Activated T-cell treated with anti-CD3 and anti-CD28 coated beads, Interleukin-2, amount 50 U/mL, for 48 hours (primary cell): ENCODE measurements at regions not wholly inside any gene's neighbourhood (a gene's known extent, or its start where the extent isn't known, plus 50 kb on each side); places are given as distances from the start of the nearest gene placed in this dataset.

Experiments used
- DNase-seq, 2 experiments: peaks; one replicate each; pipeline ENCODE4 v3.0.0-alpha.2; 2020

GRCh38 chr7:17523813-17524739 is 225.6 kb downstream of the AHR start:
- DNase-seq = no peak

DNA sequence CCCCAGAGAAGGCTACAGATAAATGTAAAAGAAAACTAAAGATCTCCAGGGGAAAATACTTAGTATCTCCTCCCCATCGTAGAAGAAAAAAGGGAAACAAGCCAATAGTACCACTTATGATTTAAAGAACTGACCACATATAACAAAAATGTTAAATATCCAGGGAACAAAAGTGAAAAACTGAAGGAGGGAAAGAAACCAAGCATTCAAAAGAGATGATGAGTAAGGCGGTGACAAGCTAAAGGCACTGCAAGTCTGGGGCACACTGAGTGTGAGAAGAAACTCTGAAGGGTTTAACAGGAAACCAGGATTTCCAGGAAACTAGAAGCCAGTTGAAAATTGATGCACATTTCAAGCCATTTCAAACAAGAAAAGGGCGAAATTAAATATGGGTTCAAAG is 226.3 kb downstream of the AHR start:
- no peak for DNase-seq

DNA sequence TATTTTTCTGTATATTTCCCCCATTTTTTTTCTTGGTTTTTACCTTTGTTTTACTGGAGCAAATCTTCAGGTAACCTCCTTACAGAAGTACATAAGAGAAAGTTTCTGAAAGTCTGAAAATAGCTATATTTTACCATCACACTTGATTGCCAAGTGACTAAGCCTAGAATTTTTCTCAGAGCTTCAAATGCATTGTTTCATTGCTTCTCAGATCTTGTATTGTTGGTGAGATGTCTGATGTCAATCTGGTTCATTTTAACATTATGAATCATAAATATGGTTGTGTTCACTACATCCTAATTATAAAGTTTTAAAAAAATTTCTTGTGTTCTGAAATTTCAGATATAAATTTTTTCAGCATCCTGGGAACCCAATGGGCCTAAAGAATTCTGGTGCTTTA is 228.2 kb downstream of the AHR start:
- DNase-seq = no peak

DNA sequence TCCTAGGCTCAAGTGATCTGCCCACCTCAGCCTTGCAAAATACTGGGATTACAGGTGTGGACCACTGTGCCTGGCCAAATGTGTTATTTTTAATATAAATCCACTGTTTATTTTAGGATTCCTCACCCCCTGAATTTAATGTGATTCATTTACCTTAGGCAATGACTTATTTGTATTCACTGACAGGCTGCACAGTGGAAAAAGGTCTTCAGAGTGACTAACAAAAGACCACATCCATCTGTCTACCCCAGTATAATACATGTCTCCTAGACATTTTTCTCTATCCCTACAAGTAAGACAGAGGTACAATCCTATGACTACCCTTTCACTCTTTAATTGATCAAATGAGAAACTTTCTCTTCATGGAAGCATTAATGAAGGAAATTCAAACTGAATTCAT is 230.2 kb downstream of the AHR start:
- no peak for DNase-seq

GRCh38 chr7:17530244-17530643 is 231.8 kb downstream of the AHR start:
- no peak for DNase-seq

DNA sequence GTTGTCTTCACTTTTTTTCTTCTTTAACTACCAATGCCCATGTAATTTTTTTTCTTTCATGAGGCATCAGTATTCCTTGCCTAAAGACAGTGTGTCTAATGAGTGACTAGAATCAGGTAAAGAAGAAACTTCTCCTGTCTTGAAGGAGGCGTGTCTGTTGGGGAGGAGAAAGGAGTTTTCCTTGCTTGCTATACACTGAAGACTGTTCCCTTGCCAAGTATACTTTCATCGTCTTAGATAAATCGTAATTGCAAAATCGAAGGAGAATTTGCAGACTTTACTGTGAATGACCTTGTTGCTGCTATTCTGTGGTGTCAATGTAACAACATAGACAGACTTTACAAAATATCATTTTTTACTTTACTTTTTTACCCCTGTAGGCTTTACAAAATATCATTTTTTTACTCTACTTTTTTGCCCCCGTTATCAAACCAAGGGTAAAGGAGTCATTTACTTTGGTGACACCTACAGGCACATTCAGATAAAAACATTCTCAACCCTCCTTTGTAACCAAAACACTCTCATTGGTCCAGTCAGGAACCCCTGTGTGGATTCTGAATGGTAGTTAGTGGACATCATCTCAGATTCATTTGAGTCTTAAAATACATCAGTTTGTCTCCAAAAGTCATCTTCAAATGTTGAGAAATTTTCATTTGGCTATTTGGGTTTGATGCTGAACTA is 232.4 kb downstream of the AHR start:
- DNase-seq = no peak

DNA sequence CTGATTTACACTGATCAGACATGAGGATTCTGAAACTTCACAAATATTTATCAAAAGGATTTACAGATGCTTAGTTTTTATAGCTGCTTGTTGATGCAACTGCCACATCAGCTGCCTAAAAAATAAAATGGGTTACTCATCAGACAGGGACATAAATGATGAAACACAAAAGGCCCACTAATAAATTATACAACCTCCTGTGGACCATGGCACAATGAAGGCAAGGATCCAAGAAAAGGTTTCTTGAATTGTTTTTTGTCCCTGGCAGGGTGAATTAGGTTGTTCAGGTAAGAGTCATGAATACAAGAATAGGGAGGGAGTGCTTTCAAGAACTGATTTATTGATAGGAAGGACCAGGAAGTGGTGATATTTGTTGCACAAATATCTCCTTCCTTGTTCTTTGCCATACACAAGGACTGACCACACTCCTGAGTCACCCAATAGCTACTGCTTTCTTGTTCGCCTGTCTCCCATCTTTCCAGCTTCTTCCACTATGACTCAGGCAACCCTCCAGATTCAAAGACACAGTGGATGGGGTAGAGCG is 234.5 kb downstream of the AHR start:
- no peak for DNase-seq

DNA sequence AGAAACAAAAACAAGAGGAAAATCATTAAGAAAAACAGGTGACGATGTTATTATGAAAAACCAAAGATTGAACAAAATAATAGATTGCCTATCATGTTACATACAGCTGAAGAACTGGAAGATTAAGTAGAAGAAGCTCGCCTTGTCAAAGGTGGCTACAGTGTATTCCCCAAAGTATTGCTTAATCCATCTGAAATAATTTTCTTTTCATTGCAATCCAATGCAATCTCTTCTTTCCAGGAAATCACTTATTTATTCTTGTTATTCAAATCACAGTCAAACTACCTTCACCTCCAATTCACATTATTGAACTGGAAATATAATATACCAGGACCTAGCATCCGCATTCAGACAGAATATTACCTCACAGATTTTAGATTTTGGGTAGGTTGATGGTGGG is 235.9 kb downstream of the AHR start:
- DNase-seq = no peak

DNA sequence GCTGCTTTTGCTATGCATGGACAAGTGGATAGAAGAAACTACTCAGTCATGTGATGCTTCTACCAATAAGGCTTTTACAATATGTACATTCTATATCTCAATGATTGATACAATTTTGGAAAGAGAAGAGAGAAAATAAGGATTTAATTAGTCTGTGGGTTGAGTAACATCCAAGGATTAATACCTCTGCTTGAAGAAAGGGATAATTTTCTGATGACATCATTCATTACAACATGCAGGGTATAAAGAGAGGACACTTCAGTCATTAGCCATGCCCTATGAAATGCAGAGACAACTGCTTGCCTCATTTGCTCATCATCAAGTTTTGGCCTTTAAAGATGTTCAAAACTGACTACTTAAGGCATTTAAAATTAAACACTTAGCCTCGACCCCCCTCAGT is 237.3 kb downstream of the AHR start:
- DNase-seq = no peak

GRCh38 chr7:17544401-17544800 is 245.9 kb downstream of the AHR start:
- DNase-seq = no peak

GRCh38 chr7:17545348-17545747 is 246.9 kb downstream of the AHR start:
- DNase-seq = no peak

GRCh38 chr7:17546189-17546588 is 247.7 kb downstream of the AHR start:
- no peak for DNase-seq

- no peak for DNase-seq
Measured at GRCh38 chr7:17546592-17546991, 248.1 kb downstream of the AHR start.

DNA sequence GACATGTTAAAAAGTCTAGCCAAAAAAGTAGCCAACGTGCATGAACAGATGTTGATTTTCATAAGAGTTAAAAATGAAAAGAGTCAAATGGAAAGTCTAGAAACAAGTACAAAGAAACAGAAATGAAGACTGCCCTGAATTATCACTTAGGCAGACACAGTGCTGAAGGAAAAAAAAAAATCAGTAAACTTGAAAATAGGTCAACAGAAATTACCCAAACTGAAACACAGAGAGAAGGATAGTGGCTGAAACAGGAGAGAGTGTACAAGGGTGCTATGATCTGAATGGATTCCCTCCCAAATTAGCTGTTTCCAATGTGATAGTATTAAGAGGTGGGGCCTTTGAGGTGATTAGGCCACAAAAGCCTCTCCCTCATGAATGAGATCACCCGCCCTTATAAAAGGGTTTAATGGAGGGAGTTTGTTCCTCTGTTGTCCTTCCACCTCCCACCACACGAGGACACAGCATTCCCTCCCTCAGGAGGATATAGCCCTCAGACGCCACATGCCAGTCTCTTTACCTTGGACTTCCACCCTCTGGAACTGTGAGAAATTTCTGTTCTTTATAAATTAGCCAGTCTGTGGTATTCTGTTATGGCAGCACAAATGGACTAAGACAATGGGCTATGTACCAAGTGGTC is 249.7 kb downstream of the AHR start:
- no peak for DNase-seq

- no peak for DNase-seq
Measured at GRCh38 chr7:17549406-17549805, 251.0 kb downstream of the AHR start.

DNA sequence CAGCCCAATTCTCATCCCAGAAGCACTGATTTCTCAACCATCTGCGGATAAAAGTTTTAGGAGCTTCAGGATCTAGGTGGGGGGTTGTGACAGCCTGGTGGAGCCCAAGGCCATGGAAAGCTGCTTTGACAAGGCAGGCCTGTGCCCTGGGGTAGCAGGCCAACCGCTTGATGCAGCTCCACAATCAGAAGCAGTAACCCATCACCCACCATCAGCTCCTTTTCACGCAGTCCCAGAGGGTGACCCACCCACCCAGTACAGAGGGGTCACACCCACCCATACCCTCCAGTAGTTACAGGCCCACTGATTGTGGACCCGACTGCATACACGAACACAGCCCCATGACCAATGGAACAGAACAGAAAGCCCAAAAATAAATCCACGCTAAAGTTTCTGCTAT is 253.9 kb downstream of the AHR start:
- DNase-seq = no peak

- no peak for DNase-seq
Measured at GRCh38 chr7:17552952-17553351, 254.5 kb downstream of the AHR start.

DNA sequence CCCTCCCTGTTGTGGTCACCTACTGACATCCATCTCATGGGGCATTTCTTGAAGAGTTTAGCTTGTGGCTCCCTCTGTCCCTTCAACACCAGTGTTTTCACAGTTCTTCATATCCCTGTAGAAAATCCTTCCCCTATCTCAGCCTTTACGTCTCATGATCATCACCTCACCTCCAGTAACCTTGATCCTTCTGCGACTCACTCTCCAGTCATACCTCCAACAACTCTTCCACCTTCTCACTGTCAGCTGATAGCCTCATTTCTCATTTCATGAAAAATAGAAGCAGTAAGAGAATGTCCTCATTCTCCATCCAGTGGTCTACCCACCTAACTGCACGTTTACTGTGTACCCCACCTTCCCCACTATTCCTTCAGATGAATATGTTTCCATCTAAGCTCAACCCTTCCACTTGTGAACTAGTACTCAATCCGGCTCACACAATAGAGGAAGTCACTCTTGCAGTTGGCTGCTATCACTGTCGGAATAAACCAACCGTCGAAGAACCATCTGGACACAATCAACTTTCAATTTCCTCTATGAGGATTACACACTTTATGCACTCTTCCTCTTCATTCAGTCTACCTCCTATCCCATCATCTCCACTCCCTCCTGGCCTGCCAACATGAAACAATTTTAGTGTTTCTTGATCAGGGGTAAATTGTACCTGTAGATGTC is 256.0 kb downstream of the AHR start:
- no peak for DNase-seq

GRCh38 chr7:17556247-17556956 is 257.9 kb downstream of the AHR start:
- no peak for DNase-seq

GRCh38 chr7:17557251-17557671 is 258.8 kb downstream of the AHR start:
- DNase-seq = no peak

GRCh38 chr7:17558135-17558534 is 259.7 kb downstream of the AHR start:
- no peak for DNase-seq
